Liver (tissue), 8 donors: ENCODE measurements at regions not wholly inside any gene's neighbourhood (a gene's known extent, or its start where the extent isn't known, plus 50 kb on each side); places are given as distances from the start of the nearest gene placed in this dataset.

Source experiments
- DNase-seq: peaks from one replicate; pipeline ENCODE4 v3.0.0-alpha.2; 2017; ENCODE audit warnings: low spot score
- H3K27ac ChIP-seq, 2 donors: one replicate each; pipeline ENCODE4 v1.7.0; 2013; ENCODE audit warnings: inconsistent platforms in 2 of 2, low read length in 2 of 2, control low read depth in 1 of 2, low read depth in 1 of 2, mild to moderate bottlenecking in 1 of 2
- H3K27me3 ChIP-seq, 4 donors: one replicate each; pipeline versions ENCODE4 v1.6.1 to v1.7.0; 2013; ENCODE audit warnings: low read length in 3 of 4, inconsistent platforms in 1 of 4, mild to moderate bottlenecking in 1 of 4, moderate library complexity in 1 of 4; ENCODE audit not compliant: control insufficient read depth in 4 of 4, insufficient read depth in 4 of 4
- H3K36me3 ChIP-seq, 4 donors: one replicate each; pipeline versions ENCODE4 v1.6.1 to v1.7.0; 2013; ENCODE audit warnings: low read length in 3 of 4, mild to moderate bottlenecking in 3 of 4, low read depth in 1 of 4, moderate library complexity in 1 of 4; ENCODE audit not compliant: control insufficient read depth in 4 of 4, insufficient read depth in 3 of 4
- H3K4me1 ChIP-seq, 4 donors: one replicate each; pipeline versions ENCODE4 v1.6.1 to v1.7.0; 2013; ENCODE audit warnings: low read length in 3 of 4, mild to moderate bottlenecking in 3 of 4, moderate library complexity in 1 of 4; ENCODE audit not compliant: control insufficient read depth in 4 of 4, insufficient read depth in 4 of 4
- H3K4me3 ChIP-seq, 3 donors: one replicate each; pipeline versions ENCODE4 v1.6.1 to v1.7.0; 2013; ENCODE audit warnings: low read length in 3 of 3, control low read depth in 1 of 3, low read depth in 1 of 3, mild to moderate bottlenecking in 1 of 3
- H3K9ac ChIP-seq, 2 donors: one replicate each; pipeline ENCODE4 v1.7.0; 2013; ENCODE audit warnings: low read length in 2 of 2, mild to moderate bottlenecking in 2 of 2, moderate library complexity in 2 of 2, control low read depth in 1 of 2, low read depth in 1 of 2
- H3K9me3 ChIP-seq, 4 donors: one replicate each; pipeline versions ENCODE4 v1.6.1 to v1.7.0; 2013; ENCODE audit warnings: low read length in 3 of 4; ENCODE audit not compliant: control insufficient read depth in 4 of 4
- ATF3 ChIP-seq: IDR thresholded peaks from 2 replicates; pipeline ENCODE4 v1.6.1; 2016; ENCODE audit warnings: antibody characterized with exemption
- CTCF ChIP-seq: fragments of 150-350 bp; IDR thresholded peaks from 2 replicates; pipeline ENCODE4 v1.5.1; 2017; ENCODE audit warnings: improper control_type of control experiment, low read depth, low read length; ENCODE audit not compliant: missing input control
- EGR1 ChIP-seq, 2 donors: IDR thresholded peaks; 2 replicates each; pipeline ENCODE4 v1.6.1; 2016 to 2018; ENCODE audit warnings: antibody characterized with exemption in 2 of 2, low read depth in 2 of 2
- FOXA1 ChIP-seq: IDR thresholded peaks from 2 replicates; pipeline ENCODE4 v1.6.1; 2016; ENCODE audit warnings: antibody characterized with exemption
- FOXA2 ChIP-seq: IDR thresholded peaks from 2 replicates; pipeline ENCODE4 v1.6.1; 2016; ENCODE audit warnings: antibody characterized with exemption
- GABPA ChIP-seq, 2 donors: IDR thresholded peaks in 1 of 2; conservative IDR thresholded peaks in 1 of 2; 2 replicates each; pipeline ENCODE4 v1.6.1; 2016; ENCODE audit warnings: antibody characterized with exemption in 2 of 2, mild to moderate bottlenecking in 1 of 2, moderate library complexity in 1 of 2
- HNF4A ChIP-seq, 2 donors: conservative IDR thresholded peaks; 2 replicates each; pipeline ENCODE4 v1.6.1; 2016; ENCODE audit warnings: antibody characterized with exemption in 2 of 2, mild to moderate bottlenecking in 2 of 2
- HNF4G ChIP-seq: IDR thresholded peaks from 2 replicates; pipeline ENCODE4 v1.6.1; 2016; ENCODE audit warnings: antibody characterized with exemption
- JUND ChIP-seq, 2 donors: IDR thresholded peaks; 2 replicates each; pipeline ENCODE4 v1.6.1; 2016; ENCODE audit warnings: antibody characterized with exemption in 2 of 2
- MAX ChIP-seq: IDR thresholded peaks from 2 replicates; pipeline ENCODE4 v1.6.1; 2016; ENCODE audit warnings: antibody characterized with exemption
- NR2F2 ChIP-seq: IDR thresholded peaks from 2 replicates; pipeline ENCODE4 v1.6.1; 2016; ENCODE audit warnings: antibody characterized with exemption
- RAD21 ChIP-seq, 2 donors: IDR thresholded peaks; 2 replicates each; pipeline ENCODE4 v1.6.1; 2016; ENCODE audit warnings: antibody characterized with exemption in 2 of 2, mild to moderate bottlenecking in 2 of 2
- REST ChIP-seq: IDR thresholded peaks from 2 replicates; pipeline ENCODE4 v1.6.1; 2016; ENCODE audit warnings: antibody characterized with exemption, mild to moderate bottlenecking
- RXRA ChIP-seq, 2 donors: IDR thresholded peaks; 2 replicates each; pipeline ENCODE4 v1.6.1; 2017 to 2018; ENCODE audit warnings: antibody characterized with exemption in 2 of 2, mild to moderate bottlenecking in 1 of 2
- SP1 ChIP-seq: IDR thresholded peaks from 2 replicates; pipeline ENCODE4 v1.6.1; 2018; ENCODE audit warnings: antibody characterized with exemption, mild to moderate bottlenecking
- TAF1 ChIP-seq: conservative IDR thresholded peaks from 2 replicates; pipeline ENCODE4 v1.6.1; 2016; ENCODE audit warnings: antibody characterized with exemption, mild to moderate bottlenecking
- YY1 ChIP-seq: IDR thresholded peaks from 2 replicates; pipeline ENCODE4 v1.6.1; 2016; ENCODE audit warnings: antibody characterized with exemption, mild to moderate bottlenecking
- ZBTB33 ChIP-seq: IDR thresholded peaks from 2 replicates; pipeline ENCODE4 v1.6.1; 2016; ENCODE audit warnings: antibody characterized with exemption
- WGBS: extraction: QIAGEN DNeasy Blood & Tissue Kit; methylation state at CpG from one replicate; pipeline ENCODE4 v1.1.7; 2013; 5-methylcytosine and 5-hydroxymethylcytosine counted together
- donor health status: healthy.
- donor health status: healthy.
- donor health status: healthy.
- donor health status: healthy.
- donor health status: healthy.

GRCh38 chr11:23687991-23688390 is 808.9 kb upstream of the LUZP2 start:
- Histone ChIP-seq H3K36me3 (no peaks in the 10 kb centered on the region), H3K9ac (no peak overlapping the region), H3K9me3 (no peaks in the 10 kb centered on the region), H3K4me3 (no peak overlapping the region), H3K27ac (no peak overlapping the region), H3K27me3 (no peaks in the 10 kb centered on the region), H3K4me1 (no peaks in the 10 kb centered on the region)
- DNase-seq, result no peak
- WGBS, result 72% methylated on average over 3 of the region's 3 CpGs
- TF ChIP-seq HNF4G, result no peak
- TF ChIP-seq MAX, result no peak
- no peak for TF ChIP-seq RAD21 (IDR thresholded peaks at IDR 0.05)
- TF ChIP-seq JUND (IDR thresholded peaks at IDR 0.05), result no peak
- TF ChIP-seq RXRA (IDR thresholded peaks at IDR 0.05), result no peak
- no peak for TF ChIP-seq YY1
- no peak for TF ChIP-seq HNF4A (conservative IDR thresholded peaks at IDR 0.05)
- no peak for TF ChIP-seq REST
- no peak for TF ChIP-seq ATF3
- no peak for TF ChIP-seq TAF1
- TF ChIP-seq CTCF, result no peak
- TF ChIP-seq FOXA2, result no peak
- TF ChIP-seq FOXA1, result no peak
- TF ChIP-seq ZBTB33, result no peak
- TF ChIP-seq GABPA (IDR thresholded peaks at IDR 0.05 in 1 of 2, conservative IDR thresholded peaks at IDR 0.05 in 1 of 2), result no peak
- no peak for TF ChIP-seq NR2F2
- no peak for TF ChIP-seq SP1
- no peak for TF ChIP-seq EGR1 (IDR thresholded peaks at IDR 0.05; ENCODE audit: low read depth in 2 of 2)

- no peak for TF ChIP-seq NR2F2
- TF ChIP-seq ATF3, result no peak
- TF ChIP-seq CTCF, result no peak
- no peak for TF ChIP-seq ZBTB33
- TF ChIP-seq MAX, result no peak
- no peak for TF ChIP-seq GABPA (IDR thresholded peaks at IDR 0.05 in 1 of 2, conservative IDR thresholded peaks at IDR 0.05 in 1 of 2)
- no peak for TF ChIP-seq FOXA2
- no peak overlapping the region for H3K27ac ChIP-seq
- DNase-seq, result no peak
- H3K9me3 ChIP-seq, result no peaks in the 10 kb centered on the region
- WGBS, result 74% methylated on average over 4 of the region's 4 CpGs
- H3K4me3 ChIP-seq, result no peak overlapping the region
- H3K4me1 ChIP-seq, result no peaks in the 10 kb centered on the region
- no peaks in the 10 kb centered on the region for H3K36me3 ChIP-seq
- H3K9ac ChIP-seq, result no peak overlapping the region
- no peaks in the 10 kb centered on the region for H3K27me3 ChIP-seq
These were observed 808.4 kb upstream of the LUZP2 start for GRCh38 chr11:23688411-23688810.
